IMR-90 (cell line): ENCODE measurements at regions not wholly inside any gene's neighbourhood (a gene's known extent, or its start where the extent isn't known, plus 50 kb on each side); places are given as distances from the start of the nearest gene placed in this dataset.

Source experiments
- ATAC-seq: fragments of 200-7000 bp; cut with Tn5 transposase; 2 replicates; pipeline ENCODE4 v1.9.1; 2020; ENCODE audit warnings: low read depth, mild to moderate bottlenecking, moderate library complexity
- BruUV-seq: library from RNA; stranded (reverse); fragments of 400-500 nt; replicated peaks from 2 replicates; lab custom pipeline; 2021; lab: Mats Ljungman, UMichigan
- CTCF ChIA-PET: fragments of 300-600 bp; formaldehyde crosslinking; extraction: SDS; loops from one replicate; lab custom pipeline; 2021; ENCODE audit warnings: antibody characterized with exemption; lab: Yijun Ruan, JAX
- POLR2A ChIA-PET: fragments of 300-600 bp; sonication (Branson Sonifier 250); formaldehyde crosslinking; loops from one replicate; lab custom pipeline; 2022; ENCODE audit warnings: antibody characterized with exemption; ENCODE audit not compliant: unreplicated experiment; lab: Charles Lee
- DNase-seq: peaks from one replicate; pipeline ENCODE4 v3.0.0; 2013
- H2AFZ ChIP-seq: replicated peaks from 2 replicates; pipeline ENCODE3; 2013; ENCODE audit warnings: low read length, mild to moderate bottlenecking; ENCODE audit not compliant: poor library complexity
- H2AK5ac ChIP-seq: 2 replicates; pipeline ENCODE4 v1.6.1; 2013; ENCODE audit warnings: low read depth, low read length, inconsistent platforms
- H2AK9ac ChIP-seq: replicated peaks from 2 replicates; pipeline ENCODE3; 2013; ENCODE audit warnings: mild to moderate bottlenecking, low read depth, low read length, moderate library complexity; ENCODE audit not compliant: poor library complexity
- H2BK120ac ChIP-seq: 2 replicates; pipeline ENCODE4 v1.6.1; 2013; ENCODE audit warnings: low read depth, low read length, inconsistent platforms
- H2BK15ac ChIP-seq: 3 replicates; pipeline ENCODE4 v1.6.1; 2013; ENCODE audit warnings: low read depth, low read length, inconsistent platforms
- H2BK20ac ChIP-seq: 2 replicates; pipeline ENCODE4 v1.6.1; 2013; ENCODE audit warnings: low read depth, mild to moderate bottlenecking, inconsistent platforms, low read length, moderate library complexity
- H2BK5ac ChIP-seq: 2 replicates; pipeline ENCODE4 v1.6.1; 2013; ENCODE audit warnings: mild to moderate bottlenecking, low read depth, low read length, inconsistent platforms; ENCODE audit not compliant: poor library complexity, severe bottlenecking
- H3K14ac ChIP-seq: replicated peaks from 2 replicates; pipeline ENCODE4 v1.6.1; 2013; ENCODE audit warnings: low read depth, low read length, inconsistent platforms
- H3K18ac ChIP-seq: 2 replicates; pipeline ENCODE4 v1.6.1; 2013; ENCODE audit warnings: low read depth, low read length, control low read depth
- H3K23ac ChIP-seq: 2 replicates; pipeline ENCODE4 v1.6.1; 2013; ENCODE audit warnings: low read depth, low read length, inconsistent platforms
- H3K27ac ChIP-seq: 2 replicates; pipeline ENCODE4 v1.5.1; 2013; ENCODE audit warnings: mild to moderate bottlenecking, control low read depth, low read length; ENCODE audit not compliant: insufficient read depth
- H3K27me3 ChIP-seq: 2 replicates; pipeline ENCODE4 v1.6.1; 2013; ENCODE audit warnings: low read length; ENCODE audit not compliant: control insufficient read depth, insufficient read depth
- H3K36me3 ChIP-seq: 2 replicates; pipeline ENCODE4 v1.6.1; 2013; ENCODE audit warnings: low read length, mixed read lengths; ENCODE audit not compliant: control insufficient read depth, insufficient read depth
- H3K4ac ChIP-seq: 2 replicates; pipeline ENCODE4 v1.6.1; 2013; ENCODE audit warnings: low read depth, low read length, inconsistent platforms
- H3K4me1 ChIP-seq: 2 replicates; pipeline ENCODE4 v1.6.1; 2013; ENCODE audit warnings: low read length, mixed read lengths; ENCODE audit not compliant: control insufficient read depth, insufficient read depth
- H3K4me2 ChIP-seq: 2 replicates; pipeline ENCODE4 v1.6.1; 2013; ENCODE audit warnings: low read depth, mild to moderate bottlenecking, control low read depth, low read length, moderate library complexity
- H3K4me3 ChIP-seq: 2 replicates; pipeline ENCODE4 v1.5.1; 2013; ENCODE audit warnings: low read depth, mild to moderate bottlenecking, control low read depth, low read length, moderate library complexity; ENCODE audit not compliant: insufficient read depth
- H3K56ac ChIP-seq: 2 replicates; pipeline ENCODE4 v1.6.1; 2013; ENCODE audit warnings: low read length, inconsistent platforms; ENCODE audit not compliant: insufficient read depth; ENCODE audit errors: extremely low read depth
- H3K79me1 ChIP-seq, 2 experiments: 2 replicates each; pipeline ENCODE4 v1.6.1; 2013; ENCODE audit warnings: low read length in 2 of 2, inconsistent platforms in 1 of 2, low read depth in 1 of 2
- H3K9ac ChIP-seq: 2 replicates; pipeline ENCODE4 v1.6.1; 2013; ENCODE audit warnings: low read depth, low read length, control low read depth
- H3K9me1 ChIP-seq: 2 replicates; pipeline ENCODE4 v1.6.1; 2013; ENCODE audit warnings: low read length, inconsistent platforms; ENCODE audit not compliant: insufficient read depth
- H3K9me3 ChIP-seq: 2 replicates; pipeline ENCODE4 v1.6.1; 2013; ENCODE audit warnings: low read length; ENCODE audit not compliant: control insufficient read depth, insufficient read depth
- H4K20me1 ChIP-seq: 2 replicates; pipeline ENCODE4 v1.6.1; 2013; ENCODE audit warnings: low read length, inconsistent platforms; ENCODE audit not compliant: insufficient read depth
- H4K5ac ChIP-seq: 2 replicates; pipeline ENCODE4 v1.6.1; 2013; ENCODE audit warnings: mild to moderate bottlenecking, low read depth, low read length, control low read depth
- H4K8ac ChIP-seq, 2 experiments: 2 replicates each; pipeline ENCODE4 v1.6.1; 2013; ENCODE audit warnings: low read depth in 2 of 2, low read length in 2 of 2, control low read depth in 1 of 2, inconsistent platforms in 1 of 2
- H4K91ac ChIP-seq: 2 replicates; pipeline ENCODE4 v1.6.1; 2013; ENCODE audit warnings: low read depth, low read length, inconsistent platforms; ENCODE audit not compliant: insufficient read depth
- BHLHE40 ChIP-seq: fragments of 150-350 bp; IDR thresholded peaks from 2 replicates; pipeline ENCODE4 v1.6.1; 2016; ENCODE audit warnings: mild to moderate bottlenecking, low read depth, low read length
- CEBPB ChIP-seq: IDR thresholded peaks from 2 replicates; pipeline ENCODE4 v1.6.1; 2012; ENCODE audit warnings: low read depth, low read length, improper control_type of control experiment
- CHD1 ChIP-seq: IDR thresholded peaks from 2 replicates; pipeline ENCODE4 v1.6.1; 2012; ENCODE audit warnings: low read depth, low read length, improper control_type of control experiment
- FOS ChIP-seq: fragments of 150-350 bp; IDR thresholded peaks from 2 replicates; pipeline ENCODE4 v1.6.1; 2016; ENCODE audit warnings: low read depth, low read length
- MAFK ChIP-seq: IDR thresholded peaks from 2 replicates; pipeline ENCODE4 v1.6.1; 2012; ENCODE audit warnings: low read depth, low read length, improper control_type of control experiment
- MAZ ChIP-seq: IDR thresholded peaks from 2 replicates; pipeline ENCODE4 v1.6.1; 2012; ENCODE audit warnings: low read depth, mild to moderate bottlenecking, low read length, improper control_type of control experiment, moderate library complexity, borderline replicate concordance
- MXI1 ChIP-seq: IDR thresholded peaks from 2 replicates; pipeline ENCODE4 v1.6.1; 2012; ENCODE audit warnings: low read depth, mild to moderate bottlenecking, low read length, moderate library complexity, borderline replicate concordance
- NFE2L2 ChIP-seq: fragments of 150-350 bp; IDR thresholded peaks from 2 replicates; pipeline ENCODE4 v1.6.1; 2016; ENCODE audit warnings: low read depth, mild to moderate bottlenecking, low read length
- POLR2A ChIP-seq: IDR thresholded peaks from 2 replicates; pipeline ENCODE4 v1.6.1; 2012; ENCODE audit warnings: mild to moderate bottlenecking, low read depth, low read length
- RAD21 ChIP-seq: IDR thresholded peaks from 2 replicates; pipeline ENCODE4 v1.6.1; 2012; ENCODE audit warnings: low read length, improper control_type of control experiment
- RCOR1 ChIP-seq: IDR thresholded peaks from 2 replicates; pipeline ENCODE4 v1.6.1; 2012; ENCODE audit warnings: mild to moderate bottlenecking, low read length, improper control_type of control experiment; ENCODE audit not compliant: insufficient replicate concordance
- RFX5 ChIP-seq: IDR thresholded peaks from 2 replicates; pipeline ENCODE4 v1.8.0; 2012; ENCODE audit warnings: low read depth, mild to moderate bottlenecking, low read length, moderate library complexity
- WGBS, 2 experiments: methylation state at CpG; one replicate each; pipeline versions ENCODE4 v1.1.5 to v1.1.7; 2013; ENCODE audit warnings: missing lambda C conversion rate in 2 of 2; ENCODE audit not compliant: insufficient read length in 1 of 2; ENCODE audit errors: extremely low coverage in 2 of 2; 5-methylcytosine and 5-hydroxymethylcytosine counted together
- dilution Hi-C: fragments of 300-500 bp; cut with HindIII; formaldehyde crosslinking; loops from one replicate; pipeline ENCODE4 v1.14.3; 2018; ENCODE audit warnings: low sequenced_read_pairs; ENCODE audit not compliant: unreplicated experiment
- in situ Hi-C: fragments of 300-500 bp; cut with MboI; formaldehyde crosslinking; loops from 3 replicates; pipeline ENCODE4 v1.14.3; 2019; ENCODE audit warnings: low sequenced_read_pairs, inconsistent platforms, mixed read lengths
- intact Hi-C: fragments of 100-400 bp; cut with micrococcal nuclease; formaldehyde crosslinking; loops from 2 replicates; pipeline ENCODE4 v1.10.0; 2022
- TF ChIP-seq, protein P1 (sequence below): fragments of 150-350 bp; IDR thresholded peaks from 2 replicates; pipeline ENCODE4 v1.6.1; 2016; ENCODE audit warnings: low read depth, mild to moderate bottlenecking, low read length, moderate library complexity, borderline replicate concordance
- TF ChIP-seq, protein P2 (sequence below): fragments of 150-350 bp; IDR thresholded peaks from 2 replicates; pipeline ENCODE4 v1.6.1; 2017; ENCODE audit warnings: mild to moderate bottlenecking, antibody characterized with exemption, low read length, low read depth
- TF ChIP-seq, protein P3 (sequence below): conservative IDR thresholded peaks from 2 replicates; pipeline ENCODE4 v1.5.1; 2012; ENCODE audit warnings: mild to moderate bottlenecking, low read depth, low read length, improper control_type of control experiment

DNA sequence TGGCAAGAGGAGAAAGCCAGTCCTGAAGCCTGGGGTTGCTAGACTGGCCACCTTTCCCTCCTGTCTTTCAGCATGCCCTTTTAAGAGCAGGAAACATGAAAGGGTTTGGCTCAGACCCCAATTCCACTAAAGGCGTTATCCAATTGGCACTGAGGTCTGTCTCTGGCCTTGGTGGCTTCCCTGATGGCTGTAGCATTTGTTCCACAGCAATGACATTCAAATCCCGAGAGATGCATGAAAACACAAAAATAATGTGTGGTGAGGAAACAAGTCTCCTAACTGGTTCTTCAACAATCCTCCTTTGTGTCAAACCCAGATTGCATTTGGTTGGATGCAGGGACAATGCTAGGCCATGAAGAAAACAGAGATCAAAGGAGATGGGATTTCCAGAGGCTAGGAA lies 56.5 kb upstream of the ADTRP start:
- H3K14ac ChIP-seq = no peak overlapping the region
- no peak overlapping the region for H2BK15ac ChIP-seq
- no peak overlapping the region for H3K27ac ChIP-seq
- ChIA-PET CTCF (no interaction called here), POLR2A (no interaction called here)
- no peaks in the 10 kb centered on the region for H4K20me1 ChIP-seq
- H4K8ac ChIP-seq = no peak overlapping the region
- no peak overlapping the region for H4K5ac ChIP-seq
- no peak for TF ChIP-seq RAD21
- TF ChIP-seq MXI1 = no peak
- TF ChIP-seq, protein P1, sequence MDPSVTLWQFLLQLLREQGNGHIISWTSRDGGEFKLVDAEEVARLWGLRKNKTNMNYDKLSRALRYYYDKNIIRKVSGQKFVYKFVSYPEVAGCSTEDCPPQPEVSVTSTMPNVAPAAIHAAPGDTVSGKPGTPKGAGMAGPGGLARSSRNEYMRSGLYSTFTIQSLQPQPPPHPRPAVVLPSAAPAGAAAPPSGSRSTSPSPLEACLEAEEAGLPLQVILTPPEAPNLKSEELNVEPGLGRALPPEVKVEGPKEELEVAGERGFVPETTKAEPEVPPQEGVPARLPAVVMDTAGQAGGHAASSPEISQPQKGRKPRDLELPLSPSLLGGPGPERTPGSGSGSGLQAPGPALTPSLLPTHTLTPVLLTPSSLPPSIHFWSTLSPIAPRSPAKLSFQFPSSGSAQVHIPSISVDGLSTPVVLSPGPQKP = no peak
- TF ChIP-seq CHD1 = no peak
- no peak for TF ChIP-seq MAFK
- TF ChIP-seq RCOR1 = no peak
- no peak for TF ChIP-seq CEBPB
- TF ChIP-seq, protein P2, sequence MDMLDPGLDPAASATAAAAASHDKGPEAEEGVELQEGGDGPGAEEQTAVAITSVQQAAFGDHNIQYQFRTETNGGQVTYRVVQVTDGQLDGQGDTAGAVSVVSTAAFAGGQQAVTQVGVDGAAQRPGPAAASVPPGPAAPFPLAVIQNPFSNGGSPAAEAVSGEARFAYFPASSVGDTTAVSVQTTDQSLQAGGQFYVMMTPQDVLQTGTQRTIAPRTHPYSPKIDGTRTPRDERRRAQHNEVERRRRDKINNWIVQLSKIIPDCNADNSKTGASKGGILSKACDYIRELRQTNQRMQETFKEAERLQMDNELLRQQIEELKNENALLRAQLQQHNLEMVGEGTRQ = no peak
- TF ChIP-seq RFX5 = no peak
- TF ChIP-seq POLR2A = no peak
- no peak for TF ChIP-seq NFE2L2
- TF ChIP-seq BHLHE40 = no peak
- TF ChIP-seq, protein P3, sequence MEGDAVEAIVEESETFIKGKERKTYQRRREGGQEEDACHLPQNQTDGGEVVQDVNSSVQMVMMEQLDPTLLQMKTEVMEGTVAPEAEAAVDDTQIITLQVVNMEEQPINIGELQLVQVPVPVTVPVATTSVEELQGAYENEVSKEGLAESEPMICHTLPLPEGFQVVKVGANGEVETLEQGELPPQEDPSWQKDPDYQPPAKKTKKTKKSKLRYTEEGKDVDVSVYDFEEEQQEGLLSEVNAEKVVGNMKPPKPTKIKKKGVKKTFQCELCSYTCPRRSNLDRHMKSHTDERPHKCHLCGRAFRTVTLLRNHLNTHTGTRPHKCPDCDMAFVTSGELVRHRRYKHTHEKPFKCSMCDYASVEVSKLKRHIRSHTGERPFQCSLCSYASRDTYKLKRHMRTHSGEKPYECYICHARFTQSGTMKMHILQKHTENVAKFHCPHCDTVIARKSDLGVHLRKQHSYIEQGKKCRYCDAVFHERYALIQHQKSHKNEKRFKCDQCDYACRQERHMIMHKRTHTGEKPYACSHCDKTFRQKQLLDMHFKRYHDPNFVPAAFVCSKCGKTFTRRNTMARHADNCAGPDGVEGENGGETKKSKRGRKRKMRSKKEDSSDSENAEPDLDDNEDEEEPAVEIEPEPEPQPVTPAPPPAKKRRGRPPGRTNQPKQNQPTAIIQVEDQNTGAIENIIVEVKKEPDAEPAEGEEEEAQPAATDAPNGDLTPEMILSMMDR = no peak
- TF ChIP-seq MAZ = no peak
- TF ChIP-seq FOS = no peak
- H3K9me3 ChIP-seq = peaks cover 9% of the 10 kb centered on the region
- H2BK5ac ChIP-seq = no peak overlapping the region
- DNase-seq = no peak
- in situ Hi-C loops = no loop called here
- H3K27me3 ChIP-seq = no peaks in the 10 kb centered on the region
- H3K23ac ChIP-seq = no peak overlapping the region
- no peak for ATAC-seq
- no peak overlapping the region for H2BK20ac ChIP-seq
- no peak overlapping the region for H3K9ac ChIP-seq
- no peak overlapping the region for H2AK5ac ChIP-seq
- intact Hi-C loops = no loop called here
- no peak overlapping the region for H2AFZ ChIP-seq
- no peak overlapping the region for H3K18ac ChIP-seq
- no peak overlapping the region for H2AK9ac ChIP-seq
- H3K4me1 ChIP-seq = no peaks in the 10 kb centered on the region
- H2BK120ac ChIP-seq = no peak overlapping the region
- no peak overlapping the region for H3K4ac ChIP-seq
- H3K36me3 ChIP-seq = no peaks in the 10 kb centered on the region
- no CpG with 5 or more reads among the region's 2 CpGs for WGBS, 2 experiments
- H3K4me2 ChIP-seq = no peak overlapping the region
- H3K56ac ChIP-seq = no peak overlapping the region
- no TSS peak for BruUV-seq
- H3K4me3 ChIP-seq = no peak overlapping the region
- no peaks in the 10 kb centered on the region for H3K9me1 ChIP-seq
- no peak overlapping the region for H4K91ac ChIP-seq
- H3K79me1 ChIP-seq = no peaks in the 10 kb centered on the region
- dilution Hi-C loops = no loop called here
